Right renal pelvis (tissue), 4 donors: ENCODE measurements at regions not wholly inside any gene's neighbourhood (a gene's known extent, or its start where the extent isn't known, plus 50 kb on each side); places are given as distances from the start of the nearest gene placed in this dataset.

Experiments
- DNase-seq, 4 donors: peaks; one replicate each; pipeline ENCODE4 v3.0.0-alpha.2; 2013; ENCODE audit warnings: low read depth in 4 of 4, low spot score in 3 of 4, missing footprints in 1 of 4

- no peak for DNase-seq
These were observed 107.4 kb downstream of the SNX18 start for GRCh38 chr5:54624805-54625568.

DNA sequence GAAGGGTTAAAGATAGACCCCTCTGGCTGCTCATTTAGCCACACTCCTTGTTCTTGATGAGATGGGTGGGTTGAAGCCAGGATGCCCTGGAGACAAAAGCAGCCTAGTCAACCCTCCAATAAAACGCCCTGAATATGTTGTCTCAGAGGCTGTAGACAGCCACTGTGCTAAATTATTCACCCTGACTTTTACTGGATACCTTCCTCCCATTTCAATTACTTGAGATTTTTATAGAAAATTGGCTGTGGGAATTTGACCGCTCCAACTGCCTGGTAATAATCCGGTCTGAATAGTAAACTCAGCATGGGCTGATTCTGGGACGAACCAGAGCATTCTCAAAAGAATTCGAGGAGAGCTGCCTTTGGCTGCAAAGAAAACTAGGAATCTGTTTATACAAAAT lies 104.2 kb downstream of the SNX18 start:
- DNase-seq: no peak

DNA sequence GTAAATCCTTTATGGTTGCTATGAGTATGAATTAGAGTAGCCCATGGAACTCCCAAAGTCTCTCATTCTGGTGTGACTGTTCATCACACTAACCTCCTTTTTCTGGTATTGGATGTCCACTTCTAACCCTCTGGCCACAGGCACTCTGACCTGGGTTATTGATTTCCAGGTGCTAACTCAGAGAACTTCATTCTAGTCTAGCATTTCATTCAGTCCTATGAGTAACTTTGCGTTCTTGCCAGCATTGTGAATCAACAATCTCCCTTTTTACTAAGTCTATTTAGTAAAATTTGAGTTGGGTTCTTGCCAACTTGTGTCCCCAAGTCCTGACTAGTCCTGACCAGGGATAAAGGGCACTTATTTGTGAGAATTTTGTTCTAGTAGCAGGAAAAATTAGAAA lies 103.5 kb downstream of the SNX18 start:
- DNase-seq: no peak

DNA sequence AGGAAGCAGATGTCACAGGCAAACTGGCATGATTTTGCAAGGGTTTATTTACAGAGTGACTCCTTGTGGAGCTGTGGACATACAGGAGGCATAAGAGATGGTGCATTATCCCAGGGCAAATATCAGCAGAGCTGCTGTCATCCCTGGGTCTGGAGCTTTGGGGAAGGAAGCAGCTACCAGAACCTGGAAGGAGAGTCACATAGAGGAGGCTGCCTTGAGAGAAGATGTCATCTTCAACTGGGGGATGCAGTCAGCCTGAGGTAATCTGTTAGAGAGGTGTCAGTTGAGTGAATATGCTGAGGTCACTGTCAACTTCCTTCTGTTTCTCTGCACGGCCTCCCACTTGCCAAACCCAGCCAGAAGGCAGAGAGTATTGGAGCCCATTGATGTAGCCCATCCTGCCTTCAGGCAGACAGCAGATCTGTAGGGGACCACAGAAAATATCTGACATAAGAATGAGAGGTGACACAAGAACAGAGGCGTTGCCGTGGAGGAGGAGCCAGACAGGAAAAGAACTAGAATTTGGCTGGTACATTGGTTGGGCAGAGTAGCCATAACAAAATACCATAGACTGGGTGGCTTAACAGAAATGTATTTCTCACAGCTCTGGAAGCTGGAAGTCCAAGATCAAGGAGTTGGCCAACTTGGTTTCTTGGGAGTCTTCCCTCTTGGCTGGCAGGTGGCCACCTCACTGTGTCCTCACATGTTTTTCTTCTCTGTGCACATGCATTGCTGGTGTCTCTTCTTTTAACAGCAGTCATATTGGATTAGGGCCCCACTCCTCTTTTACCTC lies 102.8 kb downstream of the SNX18 start:
- no peak for DNase-seq

- DNase-seq: no peak
These were observed 102.2 kb downstream of the SNX18 start for GRCh38 chr5:54619731-54620130.

- DNase-seq: no peak
These were observed 99.1 kb downstream of the SNX18 start for GRCh38 chr5:54616518-54617220.

- no peak for DNase-seq
These were observed 98.5 kb downstream of the SNX18 start for GRCh38 chr5:54616031-54616430.

- DNase-seq: no peak
These were observed 97.8 kb downstream of the SNX18 start for GRCh38 chr5:54615381-54615780.

- no peak for DNase-seq
These were observed 95.2 kb downstream of the SNX18 start for GRCh38 chr5:54612711-54613110.

DNA sequence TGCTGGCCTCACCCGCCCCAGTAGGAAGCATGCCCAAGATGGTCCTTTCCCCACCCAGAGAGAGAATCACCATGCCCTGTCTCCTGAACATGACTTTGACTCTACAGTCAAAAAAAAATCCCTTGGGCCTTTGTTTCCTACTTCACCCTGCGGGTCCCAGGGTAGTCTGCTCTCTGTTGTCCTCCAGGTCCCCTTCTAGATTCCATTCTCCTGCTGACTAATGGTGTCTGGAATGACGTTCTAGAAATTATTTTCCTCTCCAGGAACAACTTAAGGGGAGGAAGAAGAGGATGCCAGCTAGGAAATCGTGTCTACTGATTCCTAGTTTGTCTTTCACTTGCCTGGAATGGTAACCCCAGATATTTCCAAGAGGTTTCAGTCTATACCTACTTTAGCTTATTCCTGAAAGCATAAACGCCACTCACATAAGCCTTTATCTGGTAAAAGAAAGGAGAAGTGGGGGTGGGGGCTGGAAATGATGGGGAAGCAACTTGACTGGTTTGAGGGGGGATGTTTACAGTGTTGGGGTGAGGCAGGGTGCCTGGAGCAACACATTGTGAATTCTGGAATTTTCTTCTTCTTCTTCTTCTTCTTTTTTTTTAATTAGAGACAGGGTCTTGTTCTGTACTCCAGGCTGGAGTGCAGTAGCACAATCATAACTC lies 93.9 kb downstream of the SNX18 start:
- no peak for DNase-seq

- DNase-seq: no peak
These were observed 92.8 kb downstream of the SNX18 start for GRCh38 chr5:54610197-54610944.

- no peak for DNase-seq
These were observed 91.0 kb downstream of the SNX18 start for GRCh38 chr5:54608423-54609085.

DNA sequence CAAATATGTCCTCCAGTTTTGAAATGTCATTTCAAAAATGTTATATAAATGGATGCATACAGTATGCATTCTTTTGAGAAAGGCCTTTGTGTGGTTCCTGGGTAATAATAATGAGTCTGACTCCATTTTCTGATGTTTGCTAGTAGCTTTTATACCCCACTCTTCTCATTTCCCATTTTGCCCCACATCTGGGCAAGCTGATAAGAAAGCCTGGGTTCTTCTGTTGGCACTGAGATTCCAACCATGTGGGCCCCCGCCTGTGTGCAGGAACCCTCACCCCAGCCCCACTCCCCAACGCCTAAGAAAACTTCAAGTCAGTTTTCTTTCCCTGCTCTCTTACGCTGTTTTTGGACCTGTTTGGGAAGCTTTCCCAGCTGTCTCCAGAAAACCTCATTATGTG lies 89.4 kb downstream of the SNX18 start:
- no peak for DNase-seq

DNA sequence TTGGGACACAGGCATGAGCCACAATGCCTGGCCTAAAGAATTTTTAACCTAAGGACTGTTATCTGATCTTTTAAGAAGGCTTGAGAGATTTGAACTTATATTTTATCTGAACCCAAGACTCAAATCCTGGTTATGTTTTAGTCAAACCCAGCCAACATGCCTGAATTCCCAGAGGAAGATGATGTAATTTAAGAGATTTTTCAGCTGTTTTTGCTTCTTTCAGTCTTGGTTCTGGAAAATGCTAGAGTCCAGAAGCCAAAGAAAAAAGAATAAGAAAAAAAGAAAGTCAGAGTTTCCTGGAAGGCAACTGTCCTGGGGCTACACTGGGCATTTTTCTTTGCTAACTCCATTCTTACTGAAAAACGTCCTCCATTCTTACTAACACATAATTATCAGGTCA lies 85.8 kb downstream of the SNX18 start:
- no peak for DNase-seq

- DNase-seq: no peak
These were observed 84.9 kb downstream of the SNX18 start for GRCh38 chr5:54602475-54602874.

GRCh38 chr5:54601411-54602230 lies 84.1 kb downstream of the SNX18 start:
- no peak for DNase-seq
